Adrenal gland (tissue), 5 donors: ENCODE measurements at regions not wholly inside any gene's neighbourhood (a gene's known extent, or its start where the extent isn't known, plus 50 kb on each side); places are given as distances from the start of the nearest gene placed in this dataset.

Experiments
- POLR2A ChIP-seq, 2 donors: fragments of 450-650 bp; IDR thresholded peaks; one replicate each; pipeline ENCODE4 v1.6.1; 2017; ENCODE audit warnings: antibody characterized with exemption in 2 of 2, mild to moderate bottlenecking in 2 of 2, moderate library complexity in 1 of 2
- TF ChIP-seq, protein P1 (sequence below), 6 experiments: fragments of 450-650 bp in 4 of 6; fragments of 200-600 bp in 2 of 6; sonication (generic) in 1 of 6; IDR thresholded peaks; 1 replicate in 5 of 6; 2 replicates in 1 of 6; pipeline versions ENCODE4 v1.5.1 to v1.8.0; 2016 to 2021; ENCODE audit warnings: antibody characterized with exemption in 6 of 6, mild to moderate bottlenecking in 2 of 6, moderate library complexity in 1 of 6
- donor health status: DM: no; HTN: no; CAD: no.

DNA sequence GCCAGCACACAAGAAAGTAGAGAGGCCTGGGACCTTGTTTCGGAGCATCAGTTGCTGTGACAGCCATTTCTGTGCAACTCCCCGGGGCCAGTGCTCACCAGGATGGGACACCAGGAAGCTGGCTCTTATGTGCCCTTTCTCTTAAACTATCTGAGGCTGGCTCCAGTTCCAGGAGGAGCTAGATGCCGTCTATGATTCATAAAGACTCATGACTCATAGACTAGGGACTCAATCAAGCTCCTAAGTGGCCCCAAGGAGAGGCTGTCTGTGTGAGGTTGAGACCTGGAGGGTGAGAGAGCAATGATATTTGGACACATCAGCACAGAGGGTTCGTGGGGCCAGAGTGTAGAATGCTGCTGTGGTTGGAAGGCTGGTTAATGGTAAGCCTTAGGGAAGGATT is 580.1 kb downstream of the CCSER2 start:
- TF ChIP-seq, protein P1, sequence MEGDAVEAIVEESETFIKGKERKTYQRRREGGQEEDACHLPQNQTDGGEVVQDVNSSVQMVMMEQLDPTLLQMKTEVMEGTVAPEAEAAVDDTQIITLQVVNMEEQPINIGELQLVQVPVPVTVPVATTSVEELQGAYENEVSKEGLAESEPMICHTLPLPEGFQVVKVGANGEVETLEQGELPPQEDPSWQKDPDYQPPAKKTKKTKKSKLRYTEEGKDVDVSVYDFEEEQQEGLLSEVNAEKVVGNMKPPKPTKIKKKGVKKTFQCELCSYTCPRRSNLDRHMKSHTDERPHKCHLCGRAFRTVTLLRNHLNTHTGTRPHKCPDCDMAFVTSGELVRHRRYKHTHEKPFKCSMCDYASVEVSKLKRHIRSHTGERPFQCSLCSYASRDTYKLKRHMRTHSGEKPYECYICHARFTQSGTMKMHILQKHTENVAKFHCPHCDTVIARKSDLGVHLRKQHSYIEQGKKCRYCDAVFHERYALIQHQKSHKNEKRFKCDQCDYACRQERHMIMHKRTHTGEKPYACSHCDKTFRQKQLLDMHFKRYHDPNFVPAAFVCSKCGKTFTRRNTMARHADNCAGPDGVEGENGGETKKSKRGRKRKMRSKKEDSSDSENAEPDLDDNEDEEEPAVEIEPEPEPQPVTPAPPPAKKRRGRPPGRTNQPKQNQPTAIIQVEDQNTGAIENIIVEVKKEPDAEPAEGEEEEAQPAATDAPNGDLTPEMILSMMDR (IDR thresholded peaks at IDR 0.05) = no peak
- TF ChIP-seq POLR2A (IDR thresholded peaks at IDR 0.05) = no peak
